ENCODE measurements at regions not wholly inside any gene's neighbourhood (a gene's known extent, or its start where the extent isn't known, plus 50 kb on each side); places are given as distances from the start of the nearest gene placed in this dataset.

GRCh38 chr5:87807783-87808182 lies 395.1 kb upstream of the CCNH start:
- Histone ChIP-seq H3K36me3 (replicated peaks in 1 of 2; ENCODE audit: control extremely low read depth in 1 of 2, control insufficient read depth in 1 of 2, extremely low read depth in 1 of 2, insufficient read depth in 2 of 2, low read length in 1 of 2) (no peaks in the 10 kb centered on the region), H3K4me2 (replicated peaks; ENCODE audit: low read depth, low read length, poor library complexity, severe bottlenecking) (no peak overlapping the region), H2AFZ (ENCODE audit: insufficient read depth, low read depth, low read length, poor library complexity, severe bottlenecking) (no peak overlapping the region), H4K20me1 (ENCODE audit: control insufficient read depth, insufficient read depth, low read length, poor library complexity, severe bottlenecking) (no peaks in the 10 kb centered on the region), H3K9me3 (ENCODE audit: control extremely low read depth in 1 of 3, control insufficient read depth in 2 of 3, insufficient read depth in 1 of 3, low read length in 2 of 3) (peaks cover 0 to 9% (median 1%) of the 10 kb centered on the region in 3 donors), H3K4me3 (ENCODE audit: control extremely low read depth in 1 of 5, extremely low read depth in 1 of 5, insufficient read depth in 1 of 5, low read depth in 2 of 5, low read length in 4 of 5) (no peak overlapping the region), H3K79me2 (ENCODE audit: control insufficient read depth, insufficient read depth, low read length) (no peaks in the 10 kb centered on the region), H3K4me1 (ENCODE audit: control insufficient read depth in 2 of 2, insufficient read depth in 2 of 2, low read length in 2 of 2) (no peaks in the 10 kb centered on the region), H3K9ac (ENCODE audit: low read length) (no peak overlapping the region), H3K27me3 (replicated peaks in 1 of 4; ENCODE audit: control extremely low read depth in 1 of 4, control insufficient read depth in 3 of 4, insufficient read depth in 4 of 4, low read length in 3 of 4) (no peaks in the 10 kb centered on the region), H3K27ac (ENCODE audit: low read length in 2 of 2) (no peak overlapping the region)
- Mint-ChIP-seq H3K4me1 (no peaks in the 10 kb centered on the region), H3K27me3 (peaks cover 3% of the 10 kb centered on the region), H3K9me3 (ENCODE audit: insufficient read depth) (peaks cover 2% of the 10 kb centered on the region), H3K27ac (no peak overlapping the region), H3K4me3 (no peak overlapping the region)
- TF ChIP-seq CTCF (IDR thresholded peaks at IDR 0.05) (no peak), EZH2 (IDR thresholded peaks at IDR 0.05; ENCODE audit: borderline replicate concordance, insufficient read depth, low read depth, low read length, poor library complexity, severe bottlenecking) (no peak)
- intact Hi-C loops (cut with micrococcal nuclease) = no loop called here
- ChIA-PET POLR2A (no interaction called here), CTCF (no interaction called here)
- DNase-seq = no peak
- ATAC-seq (ENCODE audit: low read depth) = no peak

- CTCF ChIA-PET = no interaction called here
- Histone ChIP-seq H3K4me3 (ENCODE audit: control extremely low read depth in 1 of 5, extremely low read depth in 1 of 5, insufficient read depth in 1 of 5, low read depth in 2 of 5, low read length in 4 of 5) (no peak overlapping the region), H3K9me3 (ENCODE audit: control extremely low read depth in 1 of 3, control insufficient read depth in 2 of 3, insufficient read depth in 1 of 3, low read length in 2 of 3) (peaks cover 0 to 9% (median 1%) of the 10 kb centered on the region in 3 donors), H3K27me3 (replicated peaks in 1 of 4; ENCODE audit: control extremely low read depth in 1 of 4, control insufficient read depth in 3 of 4, insufficient read depth in 4 of 4, low read length in 3 of 4) (no peaks in the 10 kb centered on the region), H3K27ac (ENCODE audit: low read length in 2 of 2) (no peak overlapping the region), H3K36me3 (replicated peaks in 1 of 2; ENCODE audit: control extremely low read depth in 1 of 2, control insufficient read depth in 1 of 2, extremely low read depth in 1 of 2, insufficient read depth in 2 of 2, low read length in 1 of 2) (no peaks in the 10 kb centered on the region), H3K4me2 (replicated peaks; ENCODE audit: low read depth, low read length, poor library complexity, severe bottlenecking) (no peak overlapping the region), H3K9ac (ENCODE audit: low read length) (no peak overlapping the region), H3K79me2 (ENCODE audit: control insufficient read depth, insufficient read depth, low read length) (no peaks in the 10 kb centered on the region), H2AFZ (ENCODE audit: insufficient read depth, low read depth, low read length, poor library complexity, severe bottlenecking) (no peak overlapping the region), H3K4me1 (ENCODE audit: control insufficient read depth in 2 of 2, insufficient read depth in 2 of 2, low read length in 2 of 2) (no peaks in the 10 kb centered on the region), H4K20me1 (ENCODE audit: control insufficient read depth, insufficient read depth, low read length, poor library complexity, severe bottlenecking) (no peaks in the 10 kb centered on the region)
- Mint-ChIP-seq H3K4me1 (no peaks in the 10 kb centered on the region), H3K4me3 (no peak overlapping the region), H3K9me3 (ENCODE audit: insufficient read depth) (peaks cover 2% of the 10 kb centered on the region), H3K27me3 (peaks cover 13% of the 10 kb centered on the region), H3K27ac (no peak overlapping the region)
- no peak for DNase-seq
- no peak for TF ChIP-seq EZH2 (IDR thresholded peaks at IDR 0.05; ENCODE audit: borderline replicate concordance, insufficient read depth, low read depth, low read length, poor library complexity, severe bottlenecking)
- intact Hi-C loops (cut with micrococcal nuclease) = no loop called here
- POLR2A ChIA-PET = no interaction called here
- ATAC-seq (ENCODE audit: low read depth) = no peak
Observed at GRCh38 chr5:87803352-87803751, 390.6 kb upstream of the CCNH start.

Measured in B cell (primary cell).